GM19397 (cell line): ENCODE measurements at regions not wholly inside any gene's neighbourhood (a gene's known extent, or its start where the extent isn't known, plus 50 kb on each side); places are given as distances from the start of the nearest gene placed in this dataset.
"Not testable (repeated sequence)": the region's sequence is repeated elsewhere in the genome, so short reads cannot be mapped to it uniquely, and the experiment has no call there.

Source experiments
- ATAC-seq: cut with Tn5 transposase; IDR thresholded peaks from one replicate; pipeline ENCODE4 v1.9.1; 2021; ENCODE audit warnings: mild to moderate bottlenecking, moderate library complexity; ENCODE audit not compliant: unreplicated experiment

DNA sequence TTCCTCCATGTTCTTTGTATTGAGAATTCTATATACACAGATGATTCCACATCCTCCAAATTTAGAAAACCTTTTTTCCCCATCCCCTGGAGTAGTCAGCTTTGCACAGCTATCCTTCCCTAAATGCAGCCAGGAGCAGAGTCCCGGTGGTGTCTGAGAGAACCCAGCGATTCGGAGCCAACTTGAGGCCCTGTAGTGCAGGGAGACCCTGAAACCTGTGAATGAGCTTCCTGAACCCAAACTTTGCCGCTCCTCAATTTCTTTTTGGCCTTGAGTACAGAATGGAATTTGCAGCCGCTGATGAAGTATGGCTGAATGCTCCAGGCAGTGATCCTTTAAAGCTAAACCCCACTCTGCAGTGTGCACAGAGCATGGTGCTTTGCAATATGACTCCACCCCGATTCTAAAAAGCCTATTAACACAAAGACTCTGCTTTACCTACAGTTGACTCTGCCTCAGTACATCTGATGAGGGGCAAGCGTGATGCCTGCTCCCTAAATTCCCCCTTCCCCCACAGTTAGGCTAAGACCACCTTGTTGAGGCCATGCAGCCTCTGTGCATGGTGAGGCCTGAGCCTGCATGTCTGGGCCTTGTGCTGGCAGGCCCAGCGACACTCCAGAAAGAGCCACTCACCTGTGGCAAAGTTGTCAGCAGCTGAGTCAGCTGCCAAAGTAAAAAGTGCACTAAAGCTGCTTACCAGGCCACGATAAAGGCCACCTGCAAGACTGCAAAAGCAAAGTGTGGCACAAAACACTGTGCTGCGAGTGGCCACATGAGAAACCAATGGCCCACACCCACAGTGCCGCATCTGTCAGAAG, 82.1 kb downstream of the PLEKHG1 start:
- no peak for ATAC-seq

- ATAC-seq = no peak
These were observed 83.6 kb downstream of the PLEKHG1 start for GRCh38 chr6:150683320-150683719.

DNA sequence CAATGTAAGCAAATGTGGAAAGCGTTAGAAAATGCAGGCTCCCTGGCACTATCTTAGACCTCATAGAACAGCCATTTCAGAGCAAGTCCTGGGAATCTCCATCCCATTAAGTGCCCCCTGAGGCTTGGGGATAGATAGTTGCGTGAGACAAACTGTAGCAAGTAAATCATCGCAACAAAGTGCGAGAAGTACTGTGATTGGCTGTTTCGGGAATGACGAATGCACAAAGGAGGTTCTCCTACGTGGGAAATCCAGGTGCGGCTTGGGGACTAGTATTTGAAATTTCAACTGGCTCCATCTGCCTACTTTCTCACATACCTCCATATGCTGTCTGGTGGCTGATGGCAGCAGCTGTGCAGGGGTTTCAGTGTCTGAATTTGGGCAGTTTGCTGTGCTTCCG, 84.5 kb downstream of the PLEKHG1 start:
- ATAC-seq = no peak

DNA sequence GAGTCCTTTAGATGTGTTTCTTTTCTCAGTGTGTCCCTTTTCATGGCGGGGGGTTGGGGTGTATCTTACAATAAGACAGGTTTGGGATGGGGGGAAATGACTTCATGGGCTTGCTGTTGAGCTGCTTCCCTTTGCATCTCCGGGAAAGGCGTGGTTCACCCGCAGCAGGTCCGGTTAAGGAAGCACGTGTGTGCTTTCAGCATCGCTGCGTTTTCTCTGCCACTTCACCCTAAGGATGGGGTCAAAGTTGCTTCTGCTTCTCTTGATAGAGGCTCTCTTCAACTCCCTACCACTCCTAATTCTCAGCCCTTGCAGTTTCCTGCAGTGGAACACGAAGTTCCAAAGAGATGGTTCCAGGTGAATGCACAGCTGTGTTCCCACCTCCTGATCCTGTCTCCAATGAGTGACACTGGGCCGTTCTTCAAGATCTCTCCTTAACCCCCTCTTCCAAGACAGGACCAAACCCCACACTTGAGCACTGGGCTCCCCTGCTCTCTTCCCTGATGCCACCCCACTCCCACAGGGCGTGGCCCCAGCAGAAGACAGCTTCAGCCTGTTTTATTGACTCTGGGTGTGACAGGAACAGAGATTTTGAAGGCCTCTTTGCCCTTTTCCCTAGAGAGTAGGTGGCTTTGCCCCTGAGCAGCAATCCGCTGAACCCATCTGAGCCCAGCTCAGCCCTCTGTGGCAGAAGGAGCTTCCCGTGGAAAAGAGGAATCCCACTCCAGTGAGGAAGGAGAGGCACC, 85.2 kb downstream of the PLEKHG1 start:
- no peak for ATAC-seq

DNA sequence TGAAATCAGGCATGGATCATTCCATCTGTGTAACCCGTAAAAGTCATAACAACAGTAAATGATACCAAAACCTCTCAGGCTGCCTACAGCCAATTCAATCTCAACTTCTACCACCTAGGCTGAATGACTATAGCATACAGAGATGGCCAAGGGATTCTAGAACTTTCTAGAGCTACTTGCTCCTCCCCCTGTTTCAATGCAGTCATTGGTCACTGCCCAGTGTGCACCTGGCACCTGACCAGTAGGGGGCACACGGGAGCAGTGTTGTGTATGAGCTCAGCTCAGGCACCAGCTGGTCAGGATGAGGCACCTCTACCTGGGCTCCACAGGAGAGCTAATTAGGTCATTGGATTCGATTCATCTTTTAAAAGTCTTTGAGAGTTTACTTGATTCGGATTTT, 86.2 kb downstream of the PLEKHG1 start:
- ATAC-seq = no peak

- ATAC-seq = no peak
These were observed 86.9 kb downstream of the PLEKHG1 start for GRCh38 chr6:150686566-150686965.

DNA sequence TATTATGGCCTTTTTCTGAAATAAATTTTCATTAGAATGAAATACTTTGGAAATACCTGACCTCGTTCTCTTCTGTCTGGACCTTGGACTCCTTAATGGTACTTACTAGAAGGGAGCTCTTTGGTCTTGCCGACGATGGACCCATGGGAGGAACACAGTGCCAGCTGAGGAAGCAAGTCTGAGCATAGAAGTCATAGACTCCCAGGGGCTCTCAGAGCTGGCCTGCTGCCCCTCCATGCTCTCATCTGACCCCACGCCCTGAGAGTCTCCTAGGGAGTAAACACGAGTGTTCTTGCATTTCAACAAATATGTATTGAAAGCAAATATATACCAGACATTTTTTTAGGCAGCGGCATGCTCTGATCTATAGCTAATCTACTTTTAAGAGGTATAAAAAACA, 87.8 kb downstream of the PLEKHG1 start:
- ATAC-seq = no peak

DNA sequence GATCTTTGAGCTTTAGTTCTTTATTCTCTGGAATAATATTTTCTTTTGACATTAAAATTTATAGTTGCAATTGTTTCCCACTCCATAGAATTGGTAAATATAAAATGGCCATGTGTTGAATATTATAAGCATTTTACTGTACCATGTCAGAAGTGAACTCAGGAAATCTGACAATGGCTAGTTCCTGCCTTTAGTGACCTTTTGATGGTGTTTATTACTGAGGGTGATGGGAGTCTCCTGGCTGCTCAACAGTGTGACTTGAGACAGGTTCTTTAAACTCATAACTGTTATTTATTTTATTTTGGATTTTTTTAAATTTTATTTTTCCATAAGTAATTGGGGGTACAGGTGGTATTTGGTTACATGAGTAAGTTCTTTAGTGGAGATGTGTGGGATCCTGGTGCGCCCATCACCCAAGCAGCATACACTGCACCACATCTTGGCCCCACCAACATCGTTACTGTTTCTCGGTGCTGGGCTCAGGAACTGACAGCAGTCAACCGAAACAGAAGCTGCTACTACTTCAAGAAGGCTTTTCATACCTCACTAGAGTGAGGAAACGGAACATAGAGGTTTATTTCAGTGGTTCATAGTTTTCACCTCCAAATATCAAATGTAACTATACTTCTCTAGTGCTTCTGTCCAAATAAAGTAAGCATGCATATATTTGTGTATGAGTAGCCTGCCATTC, 90.4 kb downstream of the PLEKHG1 start:
- ATAC-seq = no peak

DNA sequence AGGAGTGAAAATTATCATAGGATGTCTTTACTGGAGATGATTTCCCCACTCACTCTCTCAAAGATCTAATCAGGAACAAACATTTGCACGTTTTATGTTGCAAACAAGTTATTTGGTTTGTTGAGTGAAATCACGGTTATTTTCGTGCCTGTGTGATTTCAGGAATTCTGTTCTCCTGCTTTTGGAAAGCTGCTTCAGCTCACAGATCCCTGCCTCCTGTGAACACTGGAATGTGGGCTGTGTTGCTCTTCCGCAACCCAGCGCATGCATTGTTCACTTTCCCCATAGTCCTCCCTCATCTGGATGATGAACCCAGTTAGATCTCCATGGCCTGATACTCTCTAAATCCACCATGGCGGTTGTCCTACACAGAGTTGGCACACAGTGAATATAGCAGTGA, 91.0 kb downstream of the PLEKHG1 start:
- no peak for ATAC-seq

GRCh38 chr6:150691463-150691862, 91.8 kb downstream of the PLEKHG1 start:
- ATAC-seq = no peak

DNA sequence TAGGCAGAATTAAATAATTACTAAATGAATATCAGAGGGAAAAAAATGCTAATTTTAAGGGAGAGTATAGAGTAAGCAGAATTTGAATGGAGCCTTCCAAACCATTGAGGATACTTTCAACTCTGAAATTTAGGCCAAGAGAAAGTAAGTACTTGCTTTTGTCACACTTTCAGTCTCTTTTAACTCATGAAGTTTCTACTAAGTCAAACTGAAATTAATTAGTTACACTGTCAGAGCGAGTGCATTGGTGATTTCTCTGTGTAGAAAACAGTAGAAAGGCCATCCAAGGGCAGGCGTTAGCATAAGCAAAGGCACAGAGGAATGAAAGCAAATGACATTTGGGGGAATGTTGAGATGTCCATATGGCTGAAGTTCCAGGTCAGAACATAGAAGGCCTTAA, 92.9 kb downstream of the PLEKHG1 start:
- ATAC-seq = no peak

- no peak for ATAC-seq
These were observed 95.2 kb downstream of the PLEKHG1 start for GRCh38 chr6:150694889-150695288.

DNA sequence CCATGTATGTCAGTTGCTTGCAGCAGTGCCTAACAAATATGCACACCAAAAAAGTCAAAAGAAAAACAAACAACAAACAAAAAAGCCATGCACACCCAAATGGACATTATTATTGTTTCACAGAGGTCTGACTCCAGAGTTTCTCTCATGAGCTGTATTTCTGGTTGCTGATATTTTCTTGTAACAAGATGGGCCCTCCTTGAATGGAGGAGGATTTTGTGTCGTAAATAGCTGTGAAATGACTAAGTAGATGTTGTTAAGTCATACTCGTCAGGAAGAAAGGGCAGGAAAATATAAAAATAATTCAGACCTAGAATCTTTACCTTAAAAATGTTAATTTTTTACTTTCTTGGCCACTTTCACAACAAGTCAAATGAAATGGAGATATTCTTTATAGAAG, 96.0 kb downstream of the PLEKHG1 start:
- no peak for ATAC-seq

GRCh38 chr6:150696190-150696589, 96.5 kb downstream of the PLEKHG1 start:
- no peak for ATAC-seq

- not testable (repeated sequence) for ATAC-seq
These were observed 97.2 kb downstream of the PLEKHG1 start for GRCh38 chr6:150696918-150697317.

DNA sequence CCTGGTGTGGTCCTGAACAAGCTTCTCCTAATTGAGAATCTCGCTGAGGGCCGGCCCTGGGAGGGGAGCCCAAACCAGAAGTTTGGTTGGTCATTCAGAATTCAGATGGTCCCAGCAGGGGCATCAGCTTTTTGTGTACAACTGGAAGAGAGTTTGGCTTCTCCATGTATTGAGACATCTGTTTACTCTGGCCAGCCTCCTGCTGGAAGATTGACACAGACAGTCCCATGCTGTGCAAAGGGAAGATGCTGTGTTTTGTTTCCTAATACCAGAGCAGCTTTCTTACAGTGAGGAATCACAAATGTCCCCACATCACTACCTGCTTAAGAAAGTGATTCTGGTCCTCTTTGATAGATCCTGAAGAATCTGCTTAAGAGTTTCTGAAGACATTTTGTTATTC, 97.8 kb downstream of the PLEKHG1 start:
- no peak for ATAC-seq

DNA sequence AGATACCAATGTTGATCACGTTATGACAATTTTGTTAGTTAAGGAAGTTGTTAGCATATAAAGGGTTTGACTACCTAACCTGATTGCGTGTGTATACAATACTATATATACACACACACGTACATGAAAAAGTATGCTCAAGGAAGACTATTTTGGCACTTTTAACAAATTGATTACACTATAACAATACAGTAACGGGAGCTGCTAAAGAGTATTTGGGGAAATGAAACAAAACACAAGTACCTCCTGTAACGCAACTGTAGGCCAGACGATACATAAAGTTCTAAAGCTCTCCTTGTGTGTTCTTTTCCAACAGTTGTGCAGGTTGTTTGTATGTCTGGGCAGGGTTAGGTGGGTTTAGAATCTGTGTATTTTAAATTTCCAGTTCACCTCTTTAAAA, 98.7 kb downstream of the PLEKHG1 start:
- ATAC-seq = no peak

- no peak for ATAC-seq
These were observed 103.0 kb downstream of the PLEKHG1 start for GRCh38 chr6:150702675-150703074.

DNA sequence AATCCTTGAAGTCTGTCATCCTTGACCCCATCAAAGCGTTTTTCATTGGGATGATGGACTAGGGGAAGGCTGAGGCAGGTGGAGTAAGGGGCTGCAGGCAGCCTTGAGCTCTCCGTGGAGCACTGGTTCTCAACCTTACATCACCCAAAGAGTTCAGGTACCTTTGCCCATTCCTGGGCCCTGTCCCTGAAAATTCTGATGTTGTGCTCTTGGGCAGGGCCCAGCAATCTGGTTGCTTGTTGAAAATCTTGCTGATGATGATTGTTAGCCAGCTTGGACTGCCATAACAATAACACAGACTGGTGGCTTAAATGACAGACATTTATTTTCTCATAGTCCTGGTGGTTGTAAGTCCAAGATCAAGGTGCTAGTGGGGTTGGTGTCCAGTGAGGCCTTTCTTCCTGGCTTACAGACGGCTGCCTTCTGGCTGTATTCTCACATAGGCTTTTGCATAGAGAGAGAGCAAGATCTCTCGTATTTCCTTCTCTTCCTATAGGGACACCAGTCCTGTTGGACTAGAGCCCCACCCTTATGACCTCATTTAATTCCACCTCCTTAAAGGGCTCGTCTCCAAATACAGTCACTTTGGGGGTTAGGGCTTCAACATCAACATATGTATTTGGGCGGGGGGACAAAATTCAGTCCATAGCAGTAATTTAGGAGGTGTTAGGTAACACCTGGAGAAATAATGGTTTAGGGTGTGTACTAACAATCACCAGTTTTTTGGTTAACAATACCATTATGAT, 104.9 kb downstream of the PLEKHG1 start:
- ATAC-seq = no peak

GRCh38 chr6:150705392-150705791, 105.7 kb downstream of the PLEKHG1 start:
- ATAC-seq = no peak

- ATAC-seq = no peak
These were observed 110.6 kb downstream of the PLEKHG1 start for GRCh38 chr6:150710236-150710635.
